ENCODE measurements at regions not wholly inside any gene's neighbourhood (a gene's known extent, or its start where the extent isn't known, plus 50 kb on each side); places are given as distances from the start of the nearest gene placed in this dataset.

DNA sequence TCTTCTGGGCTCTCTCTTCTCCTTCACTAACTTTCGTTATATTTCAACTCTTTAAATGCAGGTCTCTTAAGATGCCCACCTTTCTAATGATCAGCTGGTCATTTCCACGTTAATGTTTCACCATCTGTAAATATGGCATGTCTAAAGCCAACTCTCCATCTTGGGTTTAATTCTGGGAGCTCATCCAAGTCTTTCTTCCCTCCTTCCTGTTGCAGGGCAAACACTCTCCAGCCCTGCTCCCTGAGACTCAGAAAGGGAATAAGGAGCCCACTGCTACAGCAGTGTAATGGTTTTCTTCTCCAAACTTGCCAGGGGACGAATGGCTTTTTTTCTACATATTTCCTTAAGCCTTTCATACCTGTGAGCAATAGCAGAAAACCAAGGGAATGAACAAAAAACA lies 73.3 kb upstream of the SOX1 start:
- DNase-seq (ENCODE audit: low spot score) (no peak), FAIRE-seq (no peak)

DNA sequence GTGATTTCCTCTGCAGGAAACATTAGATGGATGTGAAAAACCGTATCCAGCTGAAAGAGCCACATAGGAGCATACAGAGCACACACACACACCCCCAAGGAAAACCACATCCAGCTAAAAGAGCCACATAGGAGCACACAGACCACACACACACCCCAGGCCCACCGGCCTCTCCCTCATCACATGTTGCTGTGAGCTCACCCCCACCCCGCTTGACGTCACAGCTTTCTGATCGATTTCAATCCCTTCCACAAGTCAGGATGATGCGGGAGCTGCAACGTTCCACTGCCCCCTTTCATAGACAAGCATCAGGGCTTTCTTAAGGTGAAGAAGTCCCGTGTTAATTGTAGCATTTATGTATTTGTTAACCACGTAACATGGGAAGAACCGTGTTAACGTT lies 72.4 kb upstream of the SOX1 start:
- DNase-seq (ENCODE audit: low spot score) = no peak
- no peak for FAIRE-seq

DNA sequence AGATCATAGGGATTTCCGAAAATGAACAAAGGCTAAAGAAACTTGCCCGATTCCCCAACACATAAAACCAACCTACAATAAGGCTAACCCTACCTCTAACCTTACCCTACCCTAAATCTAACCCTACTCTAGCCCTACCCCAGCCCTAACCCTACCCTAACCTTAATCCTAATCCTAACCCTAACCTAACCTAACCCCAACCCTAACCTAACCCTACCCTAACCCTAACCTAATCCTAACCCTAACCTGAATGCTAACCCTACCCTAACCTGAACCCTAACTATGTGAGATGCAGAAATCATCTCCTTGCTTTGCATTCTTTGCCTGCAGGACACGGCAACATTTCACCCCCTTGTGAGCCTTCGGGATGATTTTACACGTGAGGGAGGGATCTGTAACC lies 67.6 kb upstream of the SOX1 start:
- FAIRE-seq (no peak), DNase-seq (ENCODE audit: low spot score) (no peak)

DNA sequence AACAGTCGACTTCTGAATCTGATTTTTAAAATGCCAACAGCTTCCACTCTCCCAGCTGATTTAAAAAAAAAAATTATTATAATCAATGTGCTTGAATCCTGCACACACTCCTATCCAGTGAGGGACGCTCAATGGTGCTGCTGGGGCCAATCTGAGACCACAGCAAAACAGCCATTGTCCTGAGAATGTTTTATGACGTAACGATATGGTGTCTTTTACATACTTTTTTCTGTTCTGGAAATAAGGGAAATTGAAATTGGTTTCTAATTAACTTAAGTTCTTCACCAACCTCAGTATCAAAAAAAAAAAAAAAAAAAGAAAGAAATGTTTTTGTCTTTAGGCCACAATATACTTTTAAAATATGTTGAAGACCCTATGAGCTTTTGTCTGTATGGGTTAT lies 66.1 kb upstream of the SOX1 start:
- DNase-seq (ENCODE audit: low spot score) (no peak), FAIRE-seq (no peak)

DNA sequence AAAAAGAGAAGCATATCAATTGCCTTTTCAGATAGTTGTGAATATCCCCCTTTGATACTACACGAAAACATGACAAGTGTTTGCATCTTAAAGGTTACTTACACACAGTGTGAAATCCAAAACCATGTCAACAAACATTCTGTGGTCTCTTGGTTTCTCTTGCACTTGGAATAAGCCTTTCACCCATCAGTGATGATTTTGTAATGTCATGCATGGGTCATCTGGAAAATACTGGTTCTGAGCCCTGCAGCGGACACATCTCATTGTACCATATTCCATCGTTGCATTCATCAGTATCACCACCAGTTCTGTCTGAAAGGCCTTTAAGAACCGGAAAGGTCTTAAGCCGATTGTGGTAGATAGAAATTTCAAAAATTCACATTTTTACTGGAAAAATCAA lies 65.4 kb upstream of the SOX1 start:
- FAIRE-seq (no peak), DNase-seq (ENCODE audit: low spot score) (no peak)

DNA sequence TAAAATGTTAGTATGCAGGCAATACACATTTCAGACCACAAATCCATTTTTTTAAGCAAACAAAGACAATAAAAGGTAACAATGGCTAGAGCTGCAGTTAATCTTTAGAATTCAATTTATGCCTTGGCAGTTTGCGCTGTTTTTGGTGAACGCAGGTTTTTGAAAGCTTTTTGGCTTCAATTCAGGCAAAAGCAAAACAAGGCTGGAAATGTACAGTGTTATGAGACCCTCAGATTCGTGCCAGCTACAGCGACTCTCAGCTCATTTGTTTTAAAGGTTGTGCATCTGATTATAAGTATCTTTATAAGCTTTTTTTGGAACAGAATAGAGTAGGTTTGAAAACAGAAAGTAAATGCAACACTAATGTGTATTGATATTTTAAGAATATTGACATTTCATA lies 63.6 kb upstream of the SOX1 start:
- no peak for DNase-seq (ENCODE audit: low spot score)
- FAIRE-seq = no peak

DNA sequence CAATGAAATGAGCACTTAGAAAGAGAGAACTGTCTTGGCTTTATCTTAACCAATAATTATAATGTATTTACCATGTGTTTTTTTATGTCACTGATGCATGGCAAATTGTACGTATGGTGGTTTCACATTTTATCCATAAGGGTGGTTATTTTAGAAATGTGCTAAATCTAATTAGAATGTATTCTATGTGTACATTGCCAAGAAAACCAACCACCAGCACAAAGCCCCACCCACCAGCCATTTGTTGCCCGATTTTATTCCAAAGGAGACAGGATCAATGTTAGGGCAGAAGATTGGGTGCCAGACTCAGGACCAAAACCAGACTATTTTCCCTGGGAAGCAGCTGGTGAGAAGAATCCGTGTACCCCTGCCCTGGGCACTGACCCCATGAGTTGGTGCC lies 63.0 kb upstream of the SOX1 start:
- DNase-seq (ENCODE audit: low spot score) = no peak
- FAIRE-seq = no peak

DNA sequence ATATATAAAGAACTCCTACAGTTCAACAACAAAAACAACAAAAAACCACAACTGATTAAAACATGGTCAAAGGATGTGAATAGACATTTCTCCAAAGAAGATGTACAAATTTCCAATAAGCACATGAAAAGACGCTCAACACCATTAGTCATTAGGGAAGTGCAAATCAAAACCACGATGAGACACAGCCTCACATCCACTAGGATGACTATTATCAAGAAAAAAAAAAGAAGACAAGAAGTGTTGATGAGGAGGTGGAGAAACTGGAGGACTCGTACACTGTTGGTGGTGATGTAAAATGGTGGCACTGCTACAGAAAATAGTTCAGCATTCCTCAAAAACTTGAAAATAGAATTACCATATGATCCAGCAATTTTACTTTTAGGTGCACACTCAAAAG lies 61.0 kb upstream of the SOX1 start:
- DNase-seq (ENCODE audit: low spot score) (no peak), FAIRE-seq (no peak)

DNA sequence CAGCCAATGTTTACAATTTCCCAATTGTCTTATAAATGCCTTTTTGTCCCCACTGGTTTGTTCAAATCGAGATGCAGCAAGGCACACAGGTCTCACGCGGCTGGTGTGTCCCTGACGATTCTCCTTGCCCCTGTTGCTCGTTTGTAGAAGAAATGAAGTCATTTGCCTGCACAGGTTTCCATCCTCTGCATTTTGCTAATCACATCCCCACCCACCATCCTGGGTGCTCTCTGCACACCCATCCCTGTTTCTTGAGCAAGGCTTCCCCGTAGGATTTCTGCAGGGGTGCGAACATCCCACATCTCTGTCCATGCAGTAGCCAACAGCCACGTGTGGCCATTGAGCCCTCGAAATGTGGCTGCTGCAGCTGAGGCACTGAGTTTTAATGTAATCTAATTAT lies 59.8 kb upstream of the SOX1 start:
- DNase-seq (ENCODE audit: low spot score) (no peak), FAIRE-seq (no peak)

DNA sequence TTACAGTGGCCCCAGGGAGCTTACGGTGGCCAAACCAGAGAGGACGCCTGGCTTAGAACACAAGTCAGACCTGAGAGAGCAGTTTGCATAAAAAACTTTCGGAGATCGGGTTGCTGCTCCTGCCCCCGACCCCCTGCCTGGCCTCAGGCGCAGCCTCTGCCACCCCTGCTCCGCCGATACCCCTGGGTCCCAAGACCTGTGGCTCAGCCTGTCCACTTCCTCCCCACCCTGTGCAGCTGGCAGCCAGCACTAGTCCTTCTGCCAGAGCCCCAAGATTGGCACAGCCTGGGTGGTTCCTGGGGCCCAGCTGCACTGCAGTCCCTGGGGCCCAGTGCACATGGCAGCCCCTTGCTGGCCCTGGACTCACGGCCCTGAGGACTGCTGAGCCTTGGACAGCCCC lies 56.2 kb upstream of the SOX1 start:
- DNase-seq (ENCODE audit: low spot score) (no peak), FAIRE-seq (no peak)

DNA sequence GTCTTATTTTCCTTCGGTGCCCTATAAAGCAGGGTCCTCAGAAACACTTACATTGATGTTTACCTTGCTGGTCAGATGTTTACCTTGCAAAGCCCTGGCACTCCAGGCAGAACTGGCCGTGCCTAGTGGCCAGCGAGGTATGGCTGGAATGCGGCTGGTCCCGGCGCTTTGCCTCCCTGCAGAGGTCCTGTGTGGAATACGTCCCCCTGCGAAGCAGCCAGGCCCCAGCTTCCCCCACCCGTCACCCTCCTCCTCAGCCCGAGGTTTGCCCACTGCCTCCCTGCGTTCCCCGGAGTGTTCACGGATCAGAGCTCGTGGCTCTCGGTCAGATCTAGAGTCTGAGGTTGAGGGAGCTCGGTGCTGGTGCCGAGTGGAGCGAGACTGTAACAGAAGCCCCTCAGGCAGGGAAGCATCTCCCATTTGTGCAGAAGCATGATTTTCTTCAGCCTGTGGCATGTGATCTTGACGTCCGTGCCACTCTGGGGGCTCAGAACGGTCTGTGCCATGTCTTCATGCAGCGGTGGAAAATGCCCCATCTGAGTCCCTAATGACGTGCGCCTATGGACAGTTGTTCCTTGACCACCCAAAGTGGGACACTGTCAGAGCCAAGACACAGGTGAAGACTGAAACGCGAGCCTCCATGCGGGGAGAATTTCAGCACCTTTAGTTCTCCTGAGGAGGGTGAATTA lies 54.8 kb upstream of the SOX1 start:
- DNase-seq (ENCODE audit: low spot score) (no peak), FAIRE-seq (no peak)

DNA sequence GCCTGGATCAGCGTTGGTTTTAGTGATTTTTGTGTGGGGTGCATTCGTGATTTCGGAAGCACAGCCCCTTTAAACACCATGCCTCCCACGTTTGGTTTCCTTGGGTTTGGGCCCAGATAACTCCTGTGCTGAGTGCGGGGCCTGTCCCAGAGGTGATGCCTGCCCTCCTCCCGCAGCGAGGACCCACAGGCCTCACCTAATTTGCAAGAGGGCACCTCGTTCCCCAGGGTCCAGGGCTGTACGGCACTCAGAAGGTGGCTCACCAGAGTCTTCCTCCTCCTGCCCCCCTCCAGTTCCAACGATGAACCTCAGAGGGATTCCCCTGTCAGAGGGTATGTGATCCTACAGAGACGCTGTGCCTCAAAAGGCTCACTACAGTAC lies 54.3 kb upstream of the SOX1 start:
- DNase-seq (ENCODE audit: low spot score) (no peak), FAIRE-seq (no peak)

DNA sequence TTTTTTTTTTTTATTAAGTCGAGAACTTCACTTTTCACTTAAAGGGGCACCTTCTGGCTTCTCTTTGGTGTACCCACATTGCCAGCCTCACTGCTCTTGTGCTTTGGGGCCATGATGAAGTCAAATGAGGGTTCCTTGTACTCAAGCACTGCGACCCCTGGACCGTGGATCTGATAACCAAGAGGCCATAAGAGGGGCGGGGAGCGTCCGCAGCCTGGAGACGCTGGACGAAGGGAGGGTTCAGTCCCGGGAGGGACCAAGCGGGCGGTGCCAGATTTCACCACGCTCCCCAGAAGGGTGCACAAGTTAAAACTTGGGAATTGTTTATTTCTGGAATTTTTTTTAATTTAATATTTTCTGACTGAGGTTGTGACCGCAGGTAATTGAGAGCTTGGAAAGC lies 53.3 kb upstream of the SOX1 start:
- FAIRE-seq = no peak

DNA sequence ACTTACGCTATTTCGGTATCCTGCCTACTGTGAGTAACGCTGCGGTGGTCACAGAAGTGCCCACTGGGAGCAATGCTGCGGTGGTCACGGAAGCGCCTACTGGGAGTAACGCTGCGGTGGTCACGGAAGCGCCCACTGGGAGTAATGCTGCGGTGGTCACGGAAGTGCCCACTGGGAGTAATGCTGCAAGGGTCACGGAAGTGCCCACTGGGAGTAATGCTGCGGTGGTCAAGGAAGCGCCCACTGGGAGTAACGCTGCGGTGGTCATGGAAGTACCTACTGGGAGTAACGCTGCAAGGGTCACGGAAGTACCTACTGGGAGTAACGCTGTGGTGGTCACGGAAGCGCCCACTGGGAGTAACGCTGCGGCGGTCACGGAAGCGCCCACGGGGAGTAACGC lies 52.1 kb upstream of the SOX1 start:
- DNase-seq (ENCODE audit: low spot score) (no peak), FAIRE-seq (peak; percentile 99)

More for the DNA sequence above, 53.3 kb upstream of the SOX1 start:
- DNase-seq (ENCODE audit: low spot score) = no peak

All from urothelium cell line (cell line).